ENCODE measurements at regions not wholly inside any gene's neighbourhood (a gene's known extent, or its start where the extent isn't known, plus 50 kb on each side); places are given as distances from the start of the nearest gene placed in this dataset.

GRCh38 chr1:224495866-224496265 lies 61.3 kb upstream of the WDR26 start:
- TF ChIP-seq EZH2phosphoT487 (IDR thresholded peaks at IDR 0.05; ENCODE audit: borderline replicate concordance), result no peak
- TF ChIP-seq, protein P1, sequence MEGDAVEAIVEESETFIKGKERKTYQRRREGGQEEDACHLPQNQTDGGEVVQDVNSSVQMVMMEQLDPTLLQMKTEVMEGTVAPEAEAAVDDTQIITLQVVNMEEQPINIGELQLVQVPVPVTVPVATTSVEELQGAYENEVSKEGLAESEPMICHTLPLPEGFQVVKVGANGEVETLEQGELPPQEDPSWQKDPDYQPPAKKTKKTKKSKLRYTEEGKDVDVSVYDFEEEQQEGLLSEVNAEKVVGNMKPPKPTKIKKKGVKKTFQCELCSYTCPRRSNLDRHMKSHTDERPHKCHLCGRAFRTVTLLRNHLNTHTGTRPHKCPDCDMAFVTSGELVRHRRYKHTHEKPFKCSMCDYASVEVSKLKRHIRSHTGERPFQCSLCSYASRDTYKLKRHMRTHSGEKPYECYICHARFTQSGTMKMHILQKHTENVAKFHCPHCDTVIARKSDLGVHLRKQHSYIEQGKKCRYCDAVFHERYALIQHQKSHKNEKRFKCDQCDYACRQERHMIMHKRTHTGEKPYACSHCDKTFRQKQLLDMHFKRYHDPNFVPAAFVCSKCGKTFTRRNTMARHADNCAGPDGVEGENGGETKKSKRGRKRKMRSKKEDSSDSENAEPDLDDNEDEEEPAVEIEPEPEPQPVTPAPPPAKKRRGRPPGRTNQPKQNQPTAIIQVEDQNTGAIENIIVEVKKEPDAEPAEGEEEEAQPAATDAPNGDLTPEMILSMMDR (conservative IDR thresholded peaks at IDR 0.05; ENCODE audit: low read length), result no peak
